ENCODE measurements at regions not wholly inside any gene's neighbourhood (a gene's known extent, or its start where the extent isn't known, plus 50 kb on each side); places are given as distances from the start of the nearest gene placed in this dataset.

DNA sequence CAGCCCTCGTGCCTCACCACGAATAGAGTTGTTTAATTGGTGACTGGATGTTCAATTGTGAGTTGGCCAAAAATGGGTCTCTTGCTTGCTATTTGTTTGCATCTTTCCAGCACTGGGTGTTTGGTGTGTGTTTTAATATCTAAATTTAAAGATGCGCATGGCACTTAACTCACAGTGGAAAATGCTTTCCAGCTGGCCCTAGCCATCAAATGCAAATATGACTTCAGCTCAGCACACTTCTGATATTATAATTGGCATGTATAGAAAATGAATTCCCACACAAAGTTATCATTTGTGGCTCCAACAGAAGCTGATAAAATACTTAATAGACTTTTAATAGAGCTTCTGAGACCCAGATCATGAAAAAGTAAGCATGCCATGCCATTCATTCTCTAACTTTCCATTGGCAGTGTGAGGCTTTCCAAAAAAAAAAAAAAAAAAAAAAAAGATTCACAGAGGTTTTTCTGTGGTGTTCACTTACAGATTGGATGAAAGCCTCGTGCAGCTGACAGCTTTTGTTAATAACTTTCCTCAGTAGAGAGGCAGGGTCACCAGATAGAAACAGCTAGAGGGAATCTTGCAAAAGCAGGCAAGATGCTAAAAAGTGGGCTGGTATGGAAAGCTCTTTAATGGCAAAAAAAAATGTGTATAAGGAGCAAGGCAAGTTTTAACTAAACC lies 425.2 kb downstream of the GALC start:
- TF ChIP-seq POLR2A (IDR thresholded peaks at IDR 0.05; ENCODE audit: low read depth, low read length) (no peak), SMC3 (IDR thresholded peaks at IDR 0.05; ENCODE audit: low read depth, low read length) (no peak)

Measured in IMR-90 (cell line).